GM12892 (cell line): ENCODE measurements at regions not wholly inside any gene's neighbourhood (a gene's known extent, or its start where the extent isn't known, plus 50 kb on each side); places are given as distances from the start of the nearest gene placed in this dataset.
A peak's percentile ranks its signal among the peaks of the same experiment; 100 is the strongest.

Source experiments
- DNase-seq: peaks from one replicate; pipeline ENCODE4 v3.0.0; 2011; ENCODE audit not compliant: insufficient read length
- FAIRE-seq: peaks from 2 replicates; lab custom pipeline; 2011; peaks lifted over from hg19 to GRCh38; lab: Jason Lieb, UNC
- POLR2A ChIP-seq: IDR thresholded peaks from 2 replicates; pipeline ENCODE4 v1.6.1; 2011; ENCODE audit warnings: low read depth, low read length, control low read depth
- POLR2AphosphoS5 ChIP-seq: IDR thresholded peaks from 2 replicates; pipeline ENCODE4 v1.6.1; 2011; ENCODE audit warnings: low read depth, low read length, control low read depth
- TAF1 ChIP-seq: IDR thresholded peaks from 2 replicates; pipeline ENCODE4 v1.6.1; 2011; ENCODE audit warnings: low read depth, mild to moderate bottlenecking, control low read depth, low read length, borderline replicate concordance

DNA sequence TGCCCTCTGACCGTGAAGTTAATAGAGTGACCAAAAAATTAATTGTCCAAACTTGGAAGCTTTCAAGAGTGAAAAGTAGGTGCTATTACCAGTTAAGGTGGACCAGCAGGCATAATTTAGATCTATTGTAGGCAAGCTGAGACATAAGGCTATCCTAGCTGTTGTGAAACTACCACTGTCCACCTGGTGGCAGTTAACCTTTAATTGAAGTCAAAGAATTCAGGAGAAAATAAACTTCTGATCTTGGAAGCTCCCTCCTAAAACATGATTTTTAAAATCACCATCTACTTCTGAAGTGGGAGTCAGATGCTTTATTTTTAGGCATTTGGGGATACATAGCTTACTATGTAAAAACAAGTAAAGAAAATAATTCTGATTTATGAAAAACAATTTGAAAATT is 636.3 kb upstream of the HTR2C start:
- DNase-seq, result no peak
- no peak for FAIRE-seq
- TF ChIP-seq POLR2AphosphoS5, result no peak
- no peak for TF ChIP-seq TAF1
- no peak for TF ChIP-seq POLR2A

DNA sequence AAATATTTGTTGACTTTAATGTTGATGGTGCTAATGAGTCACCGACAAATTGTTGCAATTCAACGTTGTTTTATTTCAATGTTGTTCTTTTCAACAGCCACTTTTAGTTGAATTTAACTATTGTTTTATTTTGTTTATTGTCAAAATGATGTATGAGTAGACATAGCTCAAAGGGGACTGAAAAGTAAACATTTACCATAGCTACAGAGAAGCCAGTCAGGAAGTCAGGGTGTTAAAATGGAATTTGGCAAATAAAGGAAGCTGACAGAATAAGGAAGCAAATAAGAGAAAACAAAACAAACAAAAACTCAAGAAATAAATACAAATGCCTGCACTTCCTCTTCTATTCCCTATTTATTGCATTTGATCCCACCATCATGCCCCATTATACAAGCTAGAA is 648.4 kb upstream of the HTR2C start:
- TF ChIP-seq POLR2A (no peak), TAF1 (no peak), POLR2AphosphoS5 (no peak)
- DNase-seq (no peak), FAIRE-seq (no peak)

DNA sequence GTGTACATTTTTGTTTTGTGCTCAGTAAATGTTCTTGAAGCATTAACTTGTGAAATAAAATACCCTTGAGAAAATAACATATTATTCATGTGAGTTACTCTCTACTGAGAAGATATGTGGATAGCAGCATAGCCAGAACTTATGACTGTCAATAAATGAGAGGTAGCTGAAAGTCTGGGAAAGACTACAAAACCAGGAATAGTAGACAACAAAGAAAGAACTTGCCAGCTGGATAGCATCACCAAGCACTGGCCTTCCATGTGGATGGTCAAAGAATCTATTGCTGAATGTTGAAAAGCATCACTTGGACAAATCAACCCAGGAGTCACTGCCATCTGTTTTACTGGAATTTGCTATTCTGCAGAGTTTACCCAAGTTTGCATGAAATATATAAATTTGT is 650.0 kb upstream of the HTR2C start:
- no peak for FAIRE-seq
- no peak for DNase-seq
- TF ChIP-seq TAF1 (no peak), POLR2A (no peak), POLR2AphosphoS5 (no peak)

DNA sequence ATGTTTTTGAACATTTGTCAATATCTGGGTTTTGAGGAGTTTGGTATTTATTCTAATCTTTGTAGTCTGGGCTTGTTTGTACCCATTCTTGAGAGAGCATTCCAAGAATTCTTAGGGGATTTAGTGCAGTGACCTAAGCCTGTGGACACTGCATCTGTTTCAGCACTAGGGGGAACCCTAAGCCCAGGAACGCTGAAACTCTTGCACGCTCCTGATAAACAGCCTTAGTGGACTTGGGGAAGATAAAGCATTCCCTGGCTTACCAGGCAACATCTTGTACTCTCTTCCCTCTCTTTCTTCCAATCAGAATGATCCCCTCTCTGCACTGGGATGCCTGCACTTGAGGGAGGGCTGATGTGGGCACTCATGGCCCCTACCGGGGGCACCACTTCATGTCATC is 654.9 kb upstream of the HTR2C start:
- FAIRE-seq (peak; percentile 73), DNase-seq (no peak)
- TF ChIP-seq POLR2AphosphoS5, result no peak
- no peak for TF ChIP-seq TAF1
- TF ChIP-seq POLR2A, result no peak

DNA sequence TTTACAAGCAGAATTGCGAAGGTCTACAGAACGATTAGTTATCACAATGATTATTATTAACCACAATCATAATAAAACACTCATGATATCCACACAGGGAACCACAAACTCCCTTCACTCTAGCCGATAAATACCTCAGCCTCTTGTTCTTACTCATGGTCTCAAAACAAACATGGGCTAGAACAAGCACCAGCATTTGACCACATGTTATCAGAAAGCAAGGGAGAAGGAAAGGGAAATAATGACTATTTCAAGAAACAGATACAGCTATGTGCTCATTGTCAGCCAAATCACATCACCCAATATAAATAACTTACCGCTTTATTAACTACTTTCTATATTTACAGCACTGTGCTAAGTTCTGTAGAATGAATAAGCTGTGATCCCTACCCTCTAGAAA is 663.2 kb upstream of the HTR2C start:
- no peak for DNase-seq
- peak; percentile 30 for FAIRE-seq

DNA sequence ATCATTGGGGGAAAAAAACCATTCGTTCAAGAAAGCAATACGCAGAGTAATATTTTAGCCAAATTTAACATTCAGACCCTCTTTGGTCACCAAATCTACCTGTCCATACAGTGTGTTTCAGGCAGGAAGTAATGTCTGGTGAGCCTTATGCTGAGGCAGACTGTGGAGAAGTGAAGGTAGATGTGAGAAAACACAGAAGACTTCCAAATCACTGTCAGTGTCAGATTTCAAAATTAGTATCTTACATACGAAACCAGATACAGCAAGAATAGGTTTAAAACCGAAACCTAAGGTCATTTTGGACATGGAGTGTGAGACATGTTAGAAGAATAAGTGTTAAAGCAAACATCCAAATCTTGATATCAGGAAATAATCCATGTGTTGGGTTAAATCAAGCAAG is 664.5 kb upstream of the HTR2C start:
- no peak for FAIRE-seq
- no peak for DNase-seq
- TF ChIP-seq POLR2A (no peak), TAF1 (no peak), POLR2AphosphoS5 (no peak)

More for the DNA sequence above, 663.2 kb upstream of the HTR2C start:
- TF ChIP-seq POLR2A, result no peak
- no peak for TF ChIP-seq TAF1
- no peak for TF ChIP-seq POLR2AphosphoS5

DNA sequence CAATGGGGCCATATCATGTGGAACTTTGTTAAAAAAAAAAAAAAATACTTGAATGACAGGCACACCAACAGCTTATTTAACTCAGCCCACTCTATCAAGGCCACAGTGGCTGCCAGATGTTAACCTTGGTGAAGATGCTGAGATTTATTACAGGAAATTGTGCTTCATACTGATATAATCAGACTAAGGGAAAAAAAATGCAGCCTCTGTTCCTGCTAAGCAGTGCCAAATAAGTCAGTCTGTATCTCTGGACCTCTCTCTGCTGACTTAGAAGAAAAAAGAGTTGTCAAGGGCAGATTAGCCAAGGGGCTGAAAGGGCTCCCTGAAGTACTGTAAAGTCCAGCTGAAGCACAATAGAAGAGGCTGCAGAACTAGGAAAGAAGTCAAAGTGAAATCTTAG is 677.7 kb upstream of the HTR2C start:
- FAIRE-seq (no peak), DNase-seq (no peak)
- TF ChIP-seq POLR2AphosphoS5, result no peak
- no peak for TF ChIP-seq TAF1
- TF ChIP-seq POLR2A, result no peak

DNA sequence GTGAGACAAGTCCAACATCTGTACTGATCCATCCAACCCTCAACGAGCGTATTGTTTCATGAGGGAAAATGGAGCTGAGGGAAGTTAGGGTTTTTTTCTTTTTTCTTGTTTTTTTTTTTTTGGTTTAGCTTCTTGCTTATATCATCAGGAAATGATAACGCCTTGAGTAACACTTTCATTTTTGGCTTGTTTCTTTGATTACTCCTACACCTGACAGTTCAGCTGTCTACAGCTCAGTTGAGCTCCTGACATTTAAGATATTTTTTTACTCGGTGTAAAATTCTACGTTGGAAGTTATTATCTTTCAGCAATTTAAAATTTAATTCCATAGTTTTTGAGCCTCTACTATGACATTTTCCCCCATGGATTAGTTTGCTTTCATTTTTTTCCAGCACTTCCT is 691.0 kb upstream of the HTR2C start:
- no peak for FAIRE-seq
- no peak for DNase-seq
- no peak for TF ChIP-seq POLR2AphosphoS5
- TF ChIP-seq POLR2A, result no peak
- TF ChIP-seq TAF1, result no peak

DNA sequence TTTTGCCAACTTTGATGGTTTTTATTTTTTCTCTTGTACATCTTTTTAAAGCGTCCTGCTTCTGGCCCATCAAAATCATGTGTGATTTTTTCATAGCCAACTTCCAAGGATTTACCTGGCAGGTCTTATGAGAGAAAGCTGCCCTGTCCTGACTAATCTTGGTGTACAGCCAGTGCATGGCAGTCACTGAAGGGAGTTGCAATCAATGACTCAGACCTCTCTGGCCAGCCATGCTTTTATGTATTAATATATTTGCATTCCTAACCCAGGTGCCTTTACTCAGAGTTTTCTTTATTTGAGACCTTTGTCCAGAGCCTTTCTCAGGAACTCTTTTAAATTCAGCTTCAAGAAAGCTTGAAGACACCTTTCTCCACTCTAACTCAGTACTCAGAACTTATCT is 691.5 kb upstream of the HTR2C start:
- no peak for DNase-seq
- no peak for FAIRE-seq
- TF ChIP-seq POLR2AphosphoS5 (no peak), POLR2A (no peak), TAF1 (no peak)

DNA sequence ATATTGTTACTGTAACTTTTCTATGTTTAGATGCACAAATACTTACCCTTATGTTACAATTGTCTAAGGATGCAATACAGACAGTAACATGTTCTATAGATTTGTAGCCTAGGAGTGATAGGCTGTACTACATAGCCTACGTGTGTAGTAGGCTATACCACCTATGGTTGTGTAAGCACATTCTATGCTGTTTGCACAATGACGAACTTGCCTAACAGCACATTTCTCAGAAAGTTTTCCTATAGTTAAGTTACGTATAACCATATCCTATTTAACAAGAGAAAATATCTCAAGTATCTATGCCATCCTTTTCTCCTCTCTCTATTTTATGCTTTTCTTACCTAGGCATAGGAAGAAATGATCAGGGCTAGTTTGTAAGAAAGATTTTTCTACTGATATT is 710.8 kb upstream of the HTR2C start:
- FAIRE-seq, result no peak

DNA sequence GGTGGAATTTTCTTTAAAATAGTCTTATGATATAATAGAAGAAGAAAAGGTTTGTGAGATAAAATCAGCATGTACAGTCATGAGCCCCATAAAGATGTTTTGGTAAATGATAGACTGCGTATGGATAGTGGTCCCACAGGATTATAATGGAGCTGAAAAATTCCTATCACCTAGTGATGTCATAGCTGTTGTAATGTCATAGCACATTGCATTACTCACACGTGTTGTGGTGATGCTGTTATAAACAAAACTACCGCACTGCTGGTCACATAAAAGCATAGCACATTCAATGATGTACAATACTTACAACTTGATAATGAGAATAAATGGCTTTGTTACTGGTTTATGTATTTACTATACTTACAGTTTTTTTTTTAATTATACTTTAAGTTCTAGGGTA is 715.2 kb upstream of the HTR2C start:
- TF ChIP-seq POLR2A, result no peak
- no peak for TF ChIP-seq POLR2AphosphoS5
- no peak for TF ChIP-seq TAF1
- DNase-seq, result no peak
- FAIRE-seq, result no peak

More for the DNA sequence above, 710.8 kb upstream of the HTR2C start:
- TF ChIP-seq POLR2A, result no peak
- no peak for TF ChIP-seq POLR2AphosphoS5
- TF ChIP-seq TAF1, result no peak
- DNase-seq, result no peak

DNA sequence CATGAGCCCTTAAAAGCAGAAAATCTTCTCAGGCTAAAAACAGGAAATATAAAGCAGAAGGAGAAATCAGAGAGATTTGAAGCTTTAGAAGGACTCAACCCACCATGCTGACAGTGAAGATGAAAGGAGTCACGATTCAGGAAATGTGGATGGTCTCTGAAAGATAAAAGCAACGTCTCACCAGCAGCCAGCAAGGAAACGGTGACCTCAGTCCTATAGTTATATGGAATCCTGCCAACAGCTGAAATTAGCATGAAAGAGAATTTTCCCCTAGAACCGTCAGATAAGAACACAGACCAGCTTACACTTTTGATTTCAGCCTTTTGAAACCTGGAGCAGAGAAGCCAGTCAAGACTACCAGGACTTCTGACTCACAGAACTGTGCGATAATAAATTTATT is 715.7 kb upstream of the HTR2C start:
- FAIRE-seq (peak; percentile 9), DNase-seq (no peak)
- TF ChIP-seq TAF1 (no peak), POLR2AphosphoS5 (no peak), POLR2A (no peak)

DNA sequence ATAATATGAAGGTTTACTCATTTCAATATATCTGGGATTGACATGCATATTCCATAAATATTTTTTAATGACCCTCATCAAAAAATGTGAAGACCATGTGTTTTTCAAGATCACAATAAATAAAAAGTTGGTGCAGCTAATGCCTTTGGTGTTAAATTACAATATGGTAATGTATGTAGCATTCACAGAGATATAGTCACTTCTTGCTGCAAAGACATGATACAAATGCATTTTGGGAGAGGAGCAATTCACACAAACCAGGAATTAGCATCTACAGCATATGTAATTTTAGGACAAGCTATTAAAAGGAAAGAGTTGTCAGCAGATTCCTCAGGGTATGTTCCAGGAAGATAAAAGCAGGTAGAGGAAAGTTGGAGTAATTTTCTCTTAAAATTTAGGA is 734.5 kb upstream of the HTR2C start:
- DNase-seq, result no peak
- no peak for TF ChIP-seq POLR2A
- TF ChIP-seq POLR2AphosphoS5, result no peak
- no peak for FAIRE-seq
